ENCODE measurements at regions not wholly inside any gene's neighbourhood (a gene's known extent, or its start where the extent isn't known, plus 50 kb on each side); places are given as distances from the start of the nearest gene placed in this dataset.

- Mint-ChIP-seq H3K4me3 (no peak overlapping the region), H3K27ac (no peak overlapping the region), H3K9me3 (peaks cover 0 to 7% of the 10 kb centered on the region in 2 donors), H3K36me3 (no peaks in the 10 kb centered on the region), H3K27me3 (no peaks in the 10 kb centered on the region), H3K4me1 (no peaks in the 10 kb centered on the region)
- DNase-seq = no peak
- no peak for ATAC-seq (replicated peaks)
Observed at GRCh38 chr7:54968018-54968417, 50.8 kb upstream of the EGFR start.
